ENCODE measurements at regions not wholly inside any gene's neighbourhood (a gene's known extent, or its start where the extent isn't known, plus 50 kb on each side); places are given as distances from the start of the nearest gene placed in this dataset.
A peak's percentile ranks its signal among the peaks of the same experiment; 100 is the strongest.

DNA sequence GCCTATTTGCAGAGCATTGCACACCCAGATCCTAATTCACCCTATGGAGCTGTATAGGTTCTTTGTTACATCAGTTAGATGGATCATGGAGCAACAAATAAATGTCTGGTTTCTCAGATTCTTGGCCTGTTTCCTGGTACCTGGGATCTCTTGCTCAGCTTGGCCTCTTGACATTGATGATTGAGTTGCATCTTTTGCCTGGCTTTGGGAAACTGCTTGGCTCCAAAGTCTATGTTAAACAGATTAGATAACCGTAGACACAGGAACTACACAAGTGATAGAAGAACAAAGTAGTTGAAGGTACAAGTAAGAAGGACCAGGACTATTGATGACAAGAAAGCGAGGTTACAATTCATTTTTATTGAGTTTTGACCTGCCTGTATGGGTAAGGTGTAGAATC is 77.3 kb downstream of the TMEM100 start:
- Histone ChIP-seq H3K36me3 (no peaks in the 10 kb centered on the region), H3K9me3 (no peaks in the 10 kb centered on the region), H3K4me3 (no peak overlapping the region), H3K27me3 (no peaks in the 10 kb centered on the region), H3K4me1 (no peaks in the 10 kb centered on the region), H3K27ac (no peak overlapping the region)
- no peak for DNase-seq (ENCODE audit: low spot score in 2 of 2)
- intact Hi-C loops (cut with DNase I; ENCODE audit: low total_unique reads) = no loop called here
- TF ChIP-seq POLR2A (IDR thresholded peaks at IDR 0.05) (no peak), POLR2AphosphoS5 (IDR thresholded peaks at IDR 0.05) (no peak)
- TF ChIP-seq, protein P1, sequence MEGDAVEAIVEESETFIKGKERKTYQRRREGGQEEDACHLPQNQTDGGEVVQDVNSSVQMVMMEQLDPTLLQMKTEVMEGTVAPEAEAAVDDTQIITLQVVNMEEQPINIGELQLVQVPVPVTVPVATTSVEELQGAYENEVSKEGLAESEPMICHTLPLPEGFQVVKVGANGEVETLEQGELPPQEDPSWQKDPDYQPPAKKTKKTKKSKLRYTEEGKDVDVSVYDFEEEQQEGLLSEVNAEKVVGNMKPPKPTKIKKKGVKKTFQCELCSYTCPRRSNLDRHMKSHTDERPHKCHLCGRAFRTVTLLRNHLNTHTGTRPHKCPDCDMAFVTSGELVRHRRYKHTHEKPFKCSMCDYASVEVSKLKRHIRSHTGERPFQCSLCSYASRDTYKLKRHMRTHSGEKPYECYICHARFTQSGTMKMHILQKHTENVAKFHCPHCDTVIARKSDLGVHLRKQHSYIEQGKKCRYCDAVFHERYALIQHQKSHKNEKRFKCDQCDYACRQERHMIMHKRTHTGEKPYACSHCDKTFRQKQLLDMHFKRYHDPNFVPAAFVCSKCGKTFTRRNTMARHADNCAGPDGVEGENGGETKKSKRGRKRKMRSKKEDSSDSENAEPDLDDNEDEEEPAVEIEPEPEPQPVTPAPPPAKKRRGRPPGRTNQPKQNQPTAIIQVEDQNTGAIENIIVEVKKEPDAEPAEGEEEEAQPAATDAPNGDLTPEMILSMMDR (IDR thresholded peaks at IDR 0.05) = no peak

DNA sequence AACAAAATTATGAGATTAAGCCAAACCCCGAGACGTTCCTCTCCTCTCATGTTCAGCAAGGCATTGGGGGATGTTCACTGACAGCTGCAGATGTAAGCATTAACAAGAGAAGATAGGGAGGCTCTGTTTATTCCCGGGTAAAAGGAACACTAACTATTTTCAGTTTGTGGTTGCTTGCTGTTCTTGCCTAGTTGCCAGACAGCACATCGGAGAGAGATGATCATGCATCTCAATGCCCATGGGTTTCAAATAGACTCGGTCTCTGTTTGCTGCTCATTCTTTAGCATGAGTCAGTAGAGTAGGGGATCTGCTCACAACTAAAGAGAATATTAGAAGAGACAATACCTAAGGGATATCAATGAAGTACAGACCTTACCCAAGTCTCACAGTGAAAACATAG is 78.3 kb downstream of the TMEM100 start:
- Histone ChIP-seq H3K36me3 (no peaks in the 10 kb centered on the region), H3K9me3 (no peaks in the 10 kb centered on the region)
- intact Hi-C loops (cut with DNase I; ENCODE audit: low total_unique reads) = no loop called here

DNA sequence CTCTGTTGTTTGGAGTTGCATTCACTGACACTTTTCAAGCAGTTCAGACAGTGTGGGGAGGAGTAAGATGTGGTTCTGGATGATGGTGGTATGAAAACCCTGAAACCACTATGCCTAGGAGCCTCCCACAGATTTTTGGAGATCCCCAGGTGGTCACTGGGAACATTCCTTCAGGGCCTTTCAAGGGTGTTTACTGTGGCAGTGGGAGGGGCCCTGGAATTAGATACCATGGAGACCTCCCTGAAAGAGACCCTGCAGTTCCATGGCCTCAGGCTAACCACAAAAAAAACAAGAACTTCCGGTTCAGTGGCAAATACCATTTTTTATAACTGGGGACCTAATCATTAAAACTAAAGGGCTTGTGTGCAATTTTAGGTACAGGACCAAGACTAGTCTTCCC is 79.9 kb downstream of the TMEM100 start:
- Histone ChIP-seq H3K9me3 (no peaks in the 10 kb centered on the region), H3K36me3 (no peaks in the 10 kb centered on the region), H3K4me3 (no peak overlapping the region), H3K27ac (no peak overlapping the region), H3K27me3 (no peaks in the 10 kb centered on the region), H3K4me1 (no peaks in the 10 kb centered on the region)
- no peak for DNase-seq (ENCODE audit: low spot score in 2 of 2)
- intact Hi-C loops (cut with DNase I; ENCODE audit: low total_unique reads) = no loop called here
- TF ChIP-seq POLR2A (IDR thresholded peaks at IDR 0.05) = no peak
- TF ChIP-seq, protein P1 (IDR thresholded peaks at IDR 0.05) = no peak
- no peak for TF ChIP-seq POLR2AphosphoS5 (IDR thresholded peaks at IDR 0.05)

More for the DNA sequence above, 78.3 kb downstream of the TMEM100 start:
- Histone ChIP-seq H3K4me3 (no peak overlapping the region), H3K4me1 (no peaks in the 10 kb centered on the region), H3K27ac (no peak overlapping the region), H3K27me3 (no peaks in the 10 kb centered on the region)
- TF ChIP-seq POLR2A (IDR thresholded peaks at IDR 0.05) = no peak
- no peak for TF ChIP-seq POLR2AphosphoS5 (IDR thresholded peaks at IDR 0.05)
- TF ChIP-seq, protein P1 (IDR thresholded peaks at IDR 0.05) = no peak
- DNase-seq (ENCODE audit: low spot score in 2 of 2) = no peak

DNA sequence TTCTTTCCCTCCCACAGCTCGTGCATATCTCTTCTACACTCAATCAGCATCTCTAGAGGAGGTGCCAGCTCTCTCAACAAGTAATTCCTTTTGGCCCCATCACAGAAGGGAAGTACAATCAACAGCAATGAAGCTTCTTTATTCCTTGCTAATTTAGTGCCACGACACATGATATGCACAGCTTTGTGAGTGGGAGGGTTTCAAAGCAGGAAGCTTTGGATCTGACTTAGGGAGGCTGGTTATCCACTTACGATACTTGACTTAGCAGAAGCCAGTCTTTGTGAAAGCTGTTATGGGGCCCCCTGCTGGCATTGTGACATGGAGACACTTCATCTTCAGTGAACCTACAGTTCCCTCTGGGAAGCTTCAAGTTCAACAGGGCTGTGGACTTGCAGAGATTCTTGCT is 81.0 kb downstream of the TMEM100 start:
- no peaks in the 10 kb centered on the region for H3K4me1 ChIP-seq
- TF ChIP-seq, protein P1 (IDR thresholded peaks at IDR 0.05) = peak; percentile 20 to 49 (median 43)
- TF ChIP-seq POLR2A (IDR thresholded peaks at IDR 0.05) = no peak
- no peak overlapping the region for H3K4me3 ChIP-seq
- no peaks in the 10 kb centered on the region for H3K27me3 ChIP-seq
- intact Hi-C loops (cut with DNase I; ENCODE audit: low total_unique reads) = no loop called here
- H3K27ac ChIP-seq = no peak overlapping the region
- H3K36me3 ChIP-seq = no peaks in the 10 kb centered on the region
- H3K9me3 ChIP-seq = no peaks in the 10 kb centered on the region
- peak; percentile 26 to 61 for DNase-seq (ENCODE audit: low spot score in 2 of 2)

DNA sequence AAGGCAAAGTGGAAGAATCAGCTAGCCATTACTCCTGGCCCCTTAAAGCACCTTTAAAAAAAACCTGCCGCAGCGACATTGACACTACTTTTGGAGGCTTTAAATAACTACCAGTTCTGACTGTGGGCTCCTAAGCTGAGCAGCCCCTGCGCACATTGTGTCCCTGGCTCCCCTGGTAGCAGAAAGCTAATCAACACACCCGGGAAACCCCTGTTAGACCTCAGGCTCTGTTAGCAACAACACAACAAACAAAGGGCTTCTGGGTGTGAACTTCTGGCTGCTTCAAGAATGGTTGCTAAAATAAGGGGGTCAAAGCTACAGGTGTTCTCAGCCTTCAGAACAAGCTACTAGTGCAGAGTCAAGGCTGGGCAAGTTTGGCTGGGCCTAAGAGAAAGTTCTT is 83.6 kb downstream of the TMEM100 start:
- TF ChIP-seq, protein P1 (IDR thresholded peaks at IDR 0.05) = no peak
- TF ChIP-seq POLR2AphosphoS5 (IDR thresholded peaks at IDR 0.05) = no peak
- no peak for TF ChIP-seq POLR2A (IDR thresholded peaks at IDR 0.05)
- Histone ChIP-seq H3K9me3 (no peaks in the 10 kb centered on the region), H3K4me3 (no peak overlapping the region), H3K27ac (no peak overlapping the region), H3K36me3 (no peaks in the 10 kb centered on the region), H3K27me3 (no peaks in the 10 kb centered on the region), H3K4me1 (no peaks in the 10 kb centered on the region)
- intact Hi-C loops (cut with DNase I; ENCODE audit: low total_unique reads) = no loop called here
- no peak for DNase-seq (ENCODE audit: low spot score in 2 of 2)

All from breast epithelium (tissue), 4 donors.